Body of pancreas (tissue), 4 donors: ENCODE measurements at regions not wholly inside any gene's neighbourhood (a gene's known extent, or its start where the extent isn't known, plus 50 kb on each side); places are given as distances from the start of the nearest gene placed in this dataset.

ENCODE experiments used
- POLR2A ChIP-seq, 3 donors: fragments of 450-650 bp; IDR thresholded peaks; one replicate each; pipeline ENCODE4 v1.6.1; 2016; ENCODE audit warnings: antibody characterized with exemption in 3 of 3, mild to moderate bottlenecking in 2 of 3
- TF ChIP-seq, protein P1 (sequence below), 7 experiments: fragments of 450-650 bp in 4 of 7; fragments of 200-600 bp in 3 of 7; sonication (generic) in 3 of 7; IDR thresholded peaks; one replicate each; pipeline ENCODE4 v1.5.1; 2016 to 2019; ENCODE audit warnings: antibody characterized with exemption in 7 of 7

DNA sequence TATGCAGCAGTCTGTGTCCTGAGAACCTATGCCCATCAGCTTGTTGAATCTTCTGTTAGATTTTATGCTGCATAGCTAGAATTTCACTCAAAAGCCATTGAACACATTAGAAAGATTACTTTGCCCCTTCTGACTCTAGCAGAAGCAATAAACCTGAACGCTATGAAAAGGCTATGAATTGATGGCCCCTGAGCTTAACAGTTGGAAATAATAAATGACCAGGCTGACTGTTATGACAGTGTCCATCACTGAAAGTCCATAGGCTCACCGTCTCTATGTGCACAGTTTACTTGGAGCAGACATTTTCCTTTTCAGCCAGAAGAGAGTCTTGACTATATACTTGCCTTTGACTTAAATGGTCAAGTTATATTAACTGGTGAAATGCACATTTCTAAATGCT lies 1618.8 kb upstream of the ACVR2A start:
- TF ChIP-seq, protein P1, sequence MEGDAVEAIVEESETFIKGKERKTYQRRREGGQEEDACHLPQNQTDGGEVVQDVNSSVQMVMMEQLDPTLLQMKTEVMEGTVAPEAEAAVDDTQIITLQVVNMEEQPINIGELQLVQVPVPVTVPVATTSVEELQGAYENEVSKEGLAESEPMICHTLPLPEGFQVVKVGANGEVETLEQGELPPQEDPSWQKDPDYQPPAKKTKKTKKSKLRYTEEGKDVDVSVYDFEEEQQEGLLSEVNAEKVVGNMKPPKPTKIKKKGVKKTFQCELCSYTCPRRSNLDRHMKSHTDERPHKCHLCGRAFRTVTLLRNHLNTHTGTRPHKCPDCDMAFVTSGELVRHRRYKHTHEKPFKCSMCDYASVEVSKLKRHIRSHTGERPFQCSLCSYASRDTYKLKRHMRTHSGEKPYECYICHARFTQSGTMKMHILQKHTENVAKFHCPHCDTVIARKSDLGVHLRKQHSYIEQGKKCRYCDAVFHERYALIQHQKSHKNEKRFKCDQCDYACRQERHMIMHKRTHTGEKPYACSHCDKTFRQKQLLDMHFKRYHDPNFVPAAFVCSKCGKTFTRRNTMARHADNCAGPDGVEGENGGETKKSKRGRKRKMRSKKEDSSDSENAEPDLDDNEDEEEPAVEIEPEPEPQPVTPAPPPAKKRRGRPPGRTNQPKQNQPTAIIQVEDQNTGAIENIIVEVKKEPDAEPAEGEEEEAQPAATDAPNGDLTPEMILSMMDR (IDR thresholded peaks at IDR 0.05), result no peak
- TF ChIP-seq POLR2A (IDR thresholded peaks at IDR 0.05), result no peak
